SHP77 (cell line): ENCODE measurements at regions not wholly inside any gene's neighbourhood (a gene's known extent, or its start where the extent isn't known, plus 50 kb on each side); places are given as distances from the start of the nearest gene placed in this dataset.

Experiments used
- DNase-seq, 2 experiments: peaks; one replicate each; lab custom pipeline; 2025; lab: John Stamatoyannopoulos, UW

DNA sequence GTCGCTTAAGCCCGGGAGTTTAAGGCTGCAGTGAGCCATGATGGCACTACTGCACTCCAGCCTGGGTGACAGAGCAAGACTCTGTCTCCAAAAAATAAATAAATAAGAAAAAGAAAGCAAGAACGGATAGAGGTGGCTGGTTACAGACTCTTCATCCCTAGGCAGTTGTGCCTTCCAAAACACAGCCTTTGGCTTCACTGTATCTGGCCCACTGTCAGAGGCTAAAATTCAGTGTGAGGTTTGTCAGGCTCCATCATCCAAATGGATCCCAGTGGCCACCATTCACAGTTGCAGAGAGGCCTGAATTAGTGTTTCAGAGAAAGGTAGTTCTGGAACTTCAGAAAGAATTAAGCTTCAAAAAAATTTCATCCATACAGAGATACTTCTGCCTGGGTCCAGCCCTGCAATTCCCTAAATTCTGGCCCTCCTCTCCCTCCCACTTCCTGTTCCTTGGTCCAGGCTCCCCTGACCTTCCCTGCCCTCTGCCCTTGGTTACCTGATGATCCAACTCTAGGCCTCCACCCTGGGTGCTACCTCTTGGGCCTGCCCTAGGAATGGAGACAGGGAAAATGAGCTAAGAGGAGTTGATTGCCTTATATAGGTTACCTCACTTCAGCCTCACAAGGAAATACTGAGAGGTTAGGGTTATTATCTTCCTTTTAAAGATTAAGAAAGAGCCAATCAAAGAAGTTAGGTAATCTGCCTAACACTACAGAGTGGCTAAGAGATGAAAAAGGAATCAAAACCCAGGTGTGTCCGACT lies 97.2 kb upstream of the SLC44A1 start:
- no peak for DNase-seq

DNA sequence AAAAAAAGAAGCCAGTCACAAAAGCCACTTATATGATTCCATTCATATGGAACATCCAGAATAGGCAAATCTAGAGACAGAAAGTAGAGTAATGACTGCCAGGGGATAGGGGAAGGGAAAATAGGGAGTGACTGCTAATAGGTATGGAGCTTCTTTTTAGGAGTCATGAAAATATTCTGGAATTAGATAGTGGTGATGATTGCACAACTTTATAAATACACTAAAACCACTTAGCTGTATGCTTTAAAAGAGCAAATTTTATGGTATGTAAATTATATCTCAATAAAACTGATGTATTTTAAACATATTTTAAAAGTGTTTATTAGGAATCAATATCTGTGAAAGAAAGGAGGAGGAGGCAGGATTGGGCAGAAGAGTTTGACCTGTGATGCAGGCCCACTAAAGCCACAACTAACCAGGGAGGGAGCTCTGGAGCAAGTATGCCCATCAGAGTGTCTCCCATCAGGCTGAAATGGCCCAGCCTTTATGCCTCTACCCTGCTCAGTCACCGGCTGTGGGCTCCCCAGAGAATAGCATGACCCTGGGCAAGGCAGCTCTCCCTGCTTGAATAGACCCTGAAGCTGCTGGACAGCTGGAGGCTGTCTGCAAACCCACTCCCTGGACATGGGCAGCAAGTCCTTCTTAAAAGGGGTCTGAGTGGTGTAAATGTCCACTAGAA lies 96.0 kb upstream of the SLC44A1 start:
- DNase-seq = no peak

DNA sequence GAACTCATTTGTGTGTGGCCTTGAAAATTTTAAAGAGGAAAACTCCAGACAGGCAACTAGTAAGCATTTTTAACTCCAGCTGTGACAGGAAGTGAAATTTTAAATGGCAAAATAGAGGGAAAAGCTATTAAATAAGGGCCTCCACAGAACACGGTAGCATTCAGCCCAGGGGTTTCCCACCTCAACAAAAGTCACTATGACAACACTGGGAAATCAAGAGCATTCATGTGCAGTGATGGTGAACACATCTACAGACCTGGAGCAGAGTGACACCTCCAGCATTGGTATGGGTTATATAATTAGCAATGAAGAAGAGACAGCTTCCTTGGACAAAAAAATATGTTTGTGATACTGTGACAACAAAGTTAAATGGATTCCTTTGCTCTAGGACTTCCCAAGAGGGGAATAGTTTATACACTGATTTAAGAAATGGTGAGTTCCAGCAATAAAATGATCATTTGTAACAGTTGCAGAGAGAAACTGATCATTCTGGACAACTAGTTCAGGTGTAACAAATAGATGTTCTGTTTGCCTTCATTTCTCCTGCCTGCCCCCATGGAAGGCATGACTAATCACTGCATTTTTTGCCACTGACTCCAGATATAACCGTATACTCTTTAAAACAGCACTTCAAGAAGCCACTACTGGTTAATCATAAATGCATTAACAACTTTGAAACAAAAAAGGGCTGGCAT lies 93.3 kb upstream of the SLC44A1 start:
- no peak for DNase-seq

GRCh38 chr9:105151686-105151995 lies 92.8 kb upstream of the SLC44A1 start:
- no peak for DNase-seq

DNA sequence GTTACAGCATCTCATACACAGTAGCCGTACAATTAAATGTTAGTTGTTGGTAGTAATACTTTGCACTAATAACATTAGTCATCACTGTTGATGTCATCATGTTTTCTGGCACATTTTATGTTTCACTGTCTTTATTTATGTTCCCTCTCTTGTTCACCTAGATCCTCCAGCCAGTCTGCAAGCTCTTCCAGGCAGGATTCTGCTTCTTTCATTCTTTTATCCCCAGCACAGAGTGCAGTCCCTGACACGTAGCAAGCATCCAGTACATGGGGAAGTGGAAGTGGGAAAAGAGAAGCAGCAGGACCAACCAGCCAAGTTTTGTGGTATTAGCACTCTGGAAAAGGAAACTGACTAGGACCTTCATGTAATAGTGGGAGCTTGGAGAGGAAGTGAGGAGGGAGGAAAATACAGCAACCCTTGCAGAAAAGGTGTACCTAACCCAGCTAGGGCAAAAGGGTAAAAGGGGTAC lies 89.7 kb upstream of the SLC44A1 start:
- DNase-seq = no peak

DNA sequence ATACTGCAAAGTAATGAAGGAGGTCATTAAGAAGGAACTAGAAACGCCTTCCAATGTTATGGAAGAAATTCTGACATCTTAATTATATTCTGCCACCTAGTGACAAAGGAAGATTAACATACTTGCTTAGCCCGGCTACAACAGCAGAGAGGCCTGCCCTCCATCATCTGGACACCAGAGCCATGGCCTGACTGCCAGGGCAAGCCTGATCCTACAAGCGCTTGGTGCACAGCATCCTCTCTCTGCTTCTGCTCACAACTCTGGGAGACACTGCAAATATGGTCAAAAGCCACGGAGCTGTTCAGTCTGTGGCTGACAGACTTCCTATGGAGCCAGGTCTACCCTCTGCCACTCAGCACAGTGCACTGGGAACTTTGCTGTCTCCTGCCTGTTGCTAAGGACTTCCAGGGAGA lies 87.3 kb upstream of the SLC44A1 start:
- DNase-seq = peak; percentile 3 to 41

GRCh38 chr9:105158020-105158419 lies 86.4 kb upstream of the SLC44A1 start:
- DNase-seq = no peak

DNA sequence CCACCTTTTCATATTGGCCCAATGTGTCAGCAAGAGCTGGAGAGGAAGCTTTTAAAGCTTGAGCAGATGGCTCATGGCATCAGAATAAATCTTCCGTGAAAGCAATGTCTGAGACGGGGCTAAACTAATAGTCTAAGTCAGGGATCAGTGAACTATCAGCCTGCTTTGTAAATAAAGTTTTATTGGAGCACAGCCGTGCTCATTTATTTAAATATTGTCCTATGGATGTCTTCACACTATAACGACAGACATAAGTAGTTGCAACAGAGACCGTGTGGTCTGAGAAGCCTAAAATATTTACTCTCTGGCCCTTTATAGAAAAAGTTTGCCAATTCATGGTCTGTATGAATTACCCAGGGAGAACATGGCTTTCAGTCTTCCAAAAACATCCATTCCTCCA lies 85.6 kb upstream of the SLC44A1 start:
- DNase-seq = no peak

DNA sequence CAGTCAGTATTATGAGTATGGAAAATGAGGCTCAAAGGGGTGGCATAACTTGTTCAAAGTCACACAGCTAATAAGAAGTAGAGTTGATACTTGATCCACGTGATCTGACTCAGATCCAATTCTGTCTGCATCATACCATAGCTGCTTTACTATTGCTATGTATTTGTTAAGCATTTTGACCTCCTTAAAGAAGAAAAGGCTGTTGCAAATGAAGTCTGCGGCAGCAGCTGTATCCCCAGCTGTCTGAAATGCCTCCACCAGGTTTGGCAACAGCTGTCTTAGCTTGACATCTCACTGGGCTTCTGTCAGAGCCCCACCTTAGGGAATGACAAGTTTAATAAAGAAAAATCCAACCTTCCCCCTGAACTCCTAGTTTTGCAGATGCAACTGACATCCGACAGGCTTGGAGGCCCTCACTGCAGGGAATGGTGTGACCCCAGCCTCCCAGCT lies 75.6 kb upstream of the SLC44A1 start:
- DNase-seq = no peak

DNA sequence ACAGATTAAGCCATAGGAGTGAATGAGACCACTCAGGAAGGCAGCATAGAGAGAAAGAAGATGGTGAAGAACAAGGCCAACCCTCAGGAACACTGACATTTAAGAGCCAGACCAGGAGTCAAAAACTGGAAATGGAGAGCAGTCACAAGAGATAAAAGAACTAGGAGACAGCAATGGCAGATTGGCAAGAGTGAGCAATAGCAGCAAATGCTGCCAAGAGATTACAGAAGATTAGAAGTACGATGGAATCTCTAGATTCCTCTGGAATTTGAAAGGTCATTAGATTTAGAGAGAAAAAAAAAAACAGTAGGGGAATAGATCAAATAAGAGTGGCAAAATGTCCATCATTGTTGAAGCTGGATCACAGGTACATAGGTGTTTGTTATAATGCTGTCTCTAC lies 73.4 kb upstream of the SLC44A1 start:
- no peak for DNase-seq

- no peak for DNase-seq
Observed at GRCh38 chr9:105171589-105171988, 72.9 kb upstream of the SLC44A1 start.

DNA sequence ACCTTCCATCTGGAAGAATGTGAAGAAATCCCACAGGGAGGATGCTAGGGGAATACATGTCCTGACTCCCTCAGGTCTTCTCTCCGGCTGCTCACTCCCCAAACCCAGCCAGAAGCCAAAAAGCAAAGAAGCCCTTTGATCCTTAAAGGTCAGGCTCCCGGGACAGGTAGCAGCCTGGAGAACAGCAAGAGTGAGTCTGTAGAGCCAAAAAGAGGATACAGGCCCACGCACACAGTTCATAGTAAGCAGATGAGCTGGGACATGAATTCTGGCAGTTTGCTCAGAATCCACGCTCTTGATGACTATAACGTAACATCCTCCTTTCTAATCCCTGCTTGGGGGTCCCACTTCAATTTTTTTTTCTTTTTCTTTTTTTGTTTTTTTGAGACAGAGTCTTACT lies 72.0 kb upstream of the SLC44A1 start:
- DNase-seq = no peak

GRCh38 chr9:105173306-105173705 lies 71.1 kb upstream of the SLC44A1 start:
- no peak for DNase-seq

GRCh38 chr9:105173826-105174225 lies 70.6 kb upstream of the SLC44A1 start:
- no peak for DNase-seq

DNA sequence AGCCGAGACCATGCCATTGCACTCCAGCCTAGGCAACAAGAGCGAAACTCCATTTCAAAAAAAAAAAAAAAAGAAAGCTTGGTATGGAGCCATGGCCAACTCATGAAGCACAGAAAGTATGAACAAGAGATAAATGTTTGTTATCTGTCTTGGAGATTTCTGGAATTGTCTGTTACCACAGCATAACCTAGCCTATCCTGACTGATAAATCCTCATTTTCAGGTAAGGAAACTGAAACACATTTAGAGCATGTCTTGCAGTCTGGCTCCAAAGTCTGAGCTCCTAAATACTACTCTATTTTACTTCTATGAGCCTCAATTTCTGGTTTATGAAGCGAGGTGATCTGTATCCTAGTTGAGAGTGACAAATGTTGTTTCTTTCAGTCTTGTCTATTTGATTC lies 68.3 kb upstream of the SLC44A1 start:
- no peak for DNase-seq

- no peak for DNase-seq
Observed at GRCh38 chr9:105178076-105178475, 66.4 kb upstream of the SLC44A1 start.

GRCh38 chr9:105187781-105188180 lies 56.7 kb upstream of the SLC44A1 start:
- no peak for DNase-seq

DNA sequence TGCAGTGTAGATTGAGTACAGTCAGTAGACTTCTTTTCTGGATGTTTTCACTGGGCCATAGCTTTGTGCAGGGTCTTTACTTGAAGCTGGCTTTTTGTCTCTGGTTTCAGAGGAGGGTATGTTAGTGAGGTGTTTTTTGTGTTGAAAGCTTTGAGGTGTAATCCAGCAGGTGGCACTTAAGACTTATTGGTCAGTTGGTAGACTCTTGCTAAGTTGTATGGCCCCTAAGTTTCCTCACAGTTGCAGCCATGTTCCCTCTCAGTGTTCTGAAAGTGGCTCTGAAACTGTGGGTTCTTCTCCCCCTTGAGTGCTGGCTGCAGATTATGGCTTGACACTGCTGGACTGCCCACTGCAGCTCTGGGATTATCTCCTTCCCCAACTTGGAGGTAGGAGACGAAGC lies 55.7 kb upstream of the SLC44A1 start:
- DNase-seq = no peak

DNA sequence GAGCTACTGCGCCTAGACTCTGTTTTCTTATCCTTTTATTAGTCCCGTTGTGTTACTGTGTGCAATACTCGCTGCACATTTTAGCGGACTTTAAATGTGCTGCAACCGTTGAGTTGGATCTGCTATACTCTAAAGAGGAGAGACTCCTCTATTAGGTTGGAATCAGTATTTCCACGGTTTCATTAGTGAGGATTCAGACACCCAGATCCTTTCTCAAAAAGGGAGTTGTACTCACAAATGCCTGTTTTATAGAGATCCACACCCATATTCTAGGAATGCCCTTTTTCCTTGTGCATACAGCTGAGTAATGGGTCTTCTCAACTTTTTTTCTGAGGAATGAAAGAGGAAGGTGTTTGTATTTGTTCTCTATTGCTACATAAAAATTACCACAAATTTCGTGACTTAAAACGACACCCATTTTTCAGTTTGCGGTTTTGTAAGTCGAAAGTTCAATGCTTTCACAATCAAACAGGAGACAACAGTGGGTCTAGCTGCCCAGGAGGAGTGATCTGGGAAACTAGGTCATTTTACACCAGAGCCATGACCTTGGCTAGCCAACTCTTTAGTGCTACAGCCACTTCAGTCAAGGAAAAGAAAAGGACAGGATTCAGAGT lies 52.8 kb upstream of the SLC44A1 start:
- no peak for DNase-seq

DNA sequence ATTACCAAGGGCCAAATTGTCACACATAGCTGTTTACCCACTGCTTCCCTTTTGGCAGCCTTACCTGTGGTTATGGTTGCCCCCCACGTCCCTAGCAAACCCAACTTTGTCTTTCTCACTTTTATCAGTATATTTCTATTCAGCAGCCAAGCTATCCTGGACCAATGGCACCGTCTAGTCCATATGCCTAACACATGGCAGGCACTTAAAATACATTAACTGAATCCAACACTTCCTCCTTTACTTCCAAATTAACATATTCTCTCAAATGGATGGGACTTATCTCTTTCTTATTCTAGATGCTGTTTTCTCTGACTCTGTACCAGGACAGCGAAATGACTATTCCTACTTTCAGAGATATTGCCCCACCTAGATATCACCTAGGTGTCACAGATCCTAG lies 50.9 kb upstream of the SLC44A1 start:
- DNase-seq = no peak

DNA sequence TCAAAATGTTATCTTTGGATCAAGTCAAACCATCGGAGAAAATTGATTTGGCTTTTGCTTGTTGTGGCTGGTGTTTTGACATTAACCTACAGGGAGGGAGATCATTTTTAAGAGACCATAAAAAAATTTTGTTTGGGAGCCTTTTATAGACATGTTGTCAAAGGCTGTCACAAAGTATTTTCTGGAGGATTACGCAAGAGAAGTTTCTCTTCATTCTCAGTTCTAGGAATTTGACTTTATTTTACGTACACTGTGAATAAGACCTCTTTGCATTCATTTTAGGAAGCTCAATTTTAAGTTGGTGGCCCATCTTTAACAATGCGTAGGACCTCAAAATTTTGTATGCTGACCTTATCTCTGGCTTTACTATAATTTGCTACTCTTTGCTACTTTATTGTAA lies 50.2 kb upstream of the SLC44A1 start:
- DNase-seq = no peak
